GM18505 (cell line): ENCODE measurements at regions not wholly inside any gene's neighbourhood (a gene's known extent, or its start where the extent isn't known, plus 50 kb on each side); places are given as distances from the start of the nearest gene placed in this dataset.

ENCODE experiments used
- ATAC-seq: cut with Tn5 transposase; IDR thresholded peaks from one replicate; pipeline ENCODE4 v1.9.1; 2021; ENCODE audit not compliant: unreplicated experiment
- POLR2A ChIP-seq: IDR thresholded peaks from 4 replicates; pipeline ENCODE4 v1.6.1; 2011; ENCODE audit warnings: borderline replicate concordance; ENCODE audit not compliant: insufficient read depth, insufficient read length; ENCODE audit errors: extremely low read depth

- no peak for ATAC-seq
- no peak for TF ChIP-seq POLR2A
Observed at GRCh38 chr18:43514747-43515146, 237.5 kb upstream of the SYT4 start.

- TF ChIP-seq POLR2A, result no peak
- no peak for ATAC-seq
Observed at GRCh38 chr18:43515481-43515880, 238.2 kb upstream of the SYT4 start.

DNA sequence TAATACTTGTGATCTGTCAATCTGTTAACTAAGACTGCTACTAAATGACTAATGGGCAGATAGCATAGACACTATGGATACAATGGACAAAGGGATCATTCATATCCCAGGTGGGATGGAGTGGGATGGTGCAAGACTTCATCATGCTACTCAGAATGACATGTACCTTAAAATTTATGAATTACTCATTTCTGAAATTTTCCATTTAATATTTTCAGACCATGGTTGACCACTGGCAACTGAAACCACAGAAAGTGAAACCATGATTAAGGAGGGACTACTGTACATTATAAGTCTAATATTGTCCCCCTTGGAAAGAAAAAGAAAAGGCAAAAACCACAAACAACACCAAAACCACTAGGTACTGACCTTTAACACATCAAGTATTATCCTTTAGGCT lies 247.0 kb upstream of the SYT4 start:
- TF ChIP-seq POLR2A, result no peak
- no peak for ATAC-seq

DNA sequence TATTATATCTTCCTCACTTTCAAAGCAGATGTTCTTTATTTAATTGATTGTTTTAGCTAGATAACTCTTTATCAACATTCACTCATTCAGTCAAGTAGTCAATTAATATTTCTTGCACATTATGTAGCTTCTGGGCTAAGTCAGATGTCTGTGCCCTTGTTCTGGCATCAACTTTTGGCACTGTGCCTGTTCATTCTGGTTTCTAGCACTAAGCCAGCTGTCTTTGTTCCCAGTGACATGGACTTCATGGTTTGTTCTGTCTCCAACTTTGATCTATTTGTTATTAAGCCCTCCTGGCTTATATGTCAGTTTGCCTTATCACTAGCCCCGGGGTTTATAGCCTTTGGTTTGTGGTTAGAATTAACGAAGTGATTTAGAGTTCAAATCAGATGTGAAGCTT lies 247.9 kb upstream of the SYT4 start:
- TF ChIP-seq POLR2A, result no peak
- ATAC-seq, result no peak

DNA sequence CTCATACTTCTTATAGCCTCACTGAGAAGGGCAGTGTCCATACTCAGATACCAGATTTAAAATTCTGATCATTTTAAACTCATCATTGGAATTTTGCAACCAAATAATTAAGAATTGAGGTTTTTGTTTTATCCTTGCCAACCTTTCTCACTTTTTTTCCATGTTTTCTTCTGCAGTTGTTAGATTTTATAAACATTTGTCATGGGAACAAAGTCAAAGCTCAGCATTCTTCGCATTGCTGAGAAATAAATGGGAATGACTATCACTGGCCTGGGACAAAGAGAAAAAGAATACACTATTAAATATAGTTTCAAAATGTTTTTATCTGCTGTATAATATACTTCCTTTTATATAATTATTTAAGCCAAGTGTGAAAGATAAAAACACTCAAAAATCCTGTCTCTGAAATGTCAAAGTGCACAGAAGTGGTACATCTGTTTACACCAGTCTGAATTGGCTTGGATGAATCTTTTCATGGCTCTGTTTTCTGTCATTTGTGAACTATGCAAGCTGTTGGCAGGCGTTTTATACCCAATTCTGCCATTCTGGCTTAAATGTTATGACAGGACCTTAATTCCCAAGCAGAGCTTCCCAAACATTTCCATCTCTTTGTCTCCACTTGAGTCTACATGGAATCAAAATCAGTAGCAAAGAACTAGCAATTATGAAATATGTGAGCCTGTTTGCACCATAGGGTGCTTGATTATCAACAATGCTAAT lies 249.3 kb upstream of the SYT4 start:
- no peak for TF ChIP-seq POLR2A
- no peak for ATAC-seq

- TF ChIP-seq POLR2A, result no peak
- ATAC-seq, result no peak
Observed at GRCh38 chr18:43531438-43531837, 254.1 kb upstream of the SYT4 start.

GRCh38 chr18:43533371-43533770 lies 256.1 kb upstream of the SYT4 start:
- ATAC-seq, result no peak
- no peak for TF ChIP-seq POLR2A

- TF ChIP-seq POLR2A, result no peak
- no peak for ATAC-seq
Observed at GRCh38 chr18:43534511-43534910, 257.2 kb upstream of the SYT4 start.

- no peak for ATAC-seq
- TF ChIP-seq POLR2A, result no peak
Observed at GRCh38 chr18:43539862-43540261, 262.6 kb upstream of the SYT4 start.

GRCh38 chr18:43542016-43542415 lies 264.7 kb upstream of the SYT4 start:
- TF ChIP-seq POLR2A, result no peak
- no peak for ATAC-seq

DNA sequence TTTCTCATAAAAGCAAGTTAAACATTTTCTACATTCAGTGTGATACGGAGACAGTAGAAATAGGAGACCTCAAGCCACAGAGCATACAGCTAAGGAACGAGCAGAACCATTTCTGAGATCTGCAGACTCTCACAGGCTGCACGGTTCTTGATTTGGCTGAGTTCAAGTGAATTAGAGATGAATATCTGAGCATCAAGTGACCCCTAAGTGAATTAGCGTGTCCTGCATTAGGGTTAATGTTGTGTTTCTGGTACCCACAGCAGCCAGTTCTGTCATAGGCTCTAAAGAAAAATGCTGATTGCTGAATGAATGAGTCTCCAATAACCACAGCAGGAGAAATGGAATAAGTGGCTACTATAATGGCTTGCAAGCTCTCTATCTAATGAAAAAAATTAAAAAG lies 265.9 kb upstream of the SYT4 start:
- no peak for TF ChIP-seq POLR2A
- no peak for ATAC-seq

DNA sequence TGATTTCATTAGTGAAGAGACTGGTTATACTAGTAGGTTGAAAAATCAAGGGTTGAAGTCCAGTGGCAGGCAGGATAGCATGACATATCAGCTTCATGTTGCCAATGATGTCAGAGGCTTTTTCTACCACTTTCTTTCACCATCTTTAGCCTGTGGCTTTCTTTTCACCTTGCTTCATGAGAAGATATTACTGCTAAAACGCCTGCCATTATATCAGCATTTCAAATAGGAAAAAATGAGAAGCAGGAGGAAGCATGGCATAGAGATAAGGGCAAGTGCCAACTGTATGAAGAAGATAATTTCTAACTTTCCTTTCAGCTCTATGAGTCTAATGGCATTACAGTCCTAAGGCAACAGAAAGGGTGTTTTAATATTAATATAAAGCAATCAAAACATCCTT lies 270.2 kb upstream of the SYT4 start:
- ATAC-seq, result no peak
- no peak for TF ChIP-seq POLR2A

DNA sequence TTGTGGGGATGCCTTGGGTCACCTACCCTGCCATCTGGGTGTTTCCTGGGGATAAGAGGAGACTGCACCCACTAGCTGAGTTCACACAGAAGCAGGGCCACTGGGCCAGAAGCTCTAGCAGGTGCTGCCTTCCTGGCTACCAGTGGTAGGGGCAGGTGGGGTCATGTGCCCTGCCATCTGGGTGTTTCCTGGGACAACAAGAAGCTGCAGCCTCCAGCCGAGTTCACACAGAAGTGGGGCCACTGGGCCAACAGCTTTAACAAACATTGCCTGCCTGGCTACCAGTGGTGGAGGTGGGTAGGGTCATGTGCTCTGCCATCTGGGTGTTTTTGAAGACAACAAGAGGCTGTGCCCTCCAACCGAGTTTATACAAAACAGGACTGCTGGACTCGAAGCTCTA lies 282.2 kb upstream of the SYT4 start:
- no peak for TF ChIP-seq POLR2A
- ATAC-seq, result no peak

DNA sequence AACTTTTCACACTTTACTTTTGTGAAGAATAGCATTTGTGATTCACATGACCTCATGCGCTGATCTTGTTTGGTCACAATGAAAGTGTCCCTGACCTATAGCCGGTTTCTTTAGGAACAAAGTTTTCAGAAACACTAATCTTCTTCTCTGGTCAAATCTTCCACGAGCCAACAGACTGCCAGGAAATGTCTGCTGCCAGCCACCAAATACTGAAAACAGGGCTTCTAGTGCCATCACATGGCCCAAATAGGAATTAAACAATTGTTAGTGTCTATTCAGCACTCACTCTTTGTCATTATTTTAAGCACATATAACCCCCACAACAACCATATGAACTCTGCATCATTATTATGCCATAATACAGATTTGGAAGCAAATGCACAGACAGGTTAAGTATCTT lies 286.5 kb upstream of the SYT4 start:
- peak; percentile 85 for ATAC-seq

DNA sequence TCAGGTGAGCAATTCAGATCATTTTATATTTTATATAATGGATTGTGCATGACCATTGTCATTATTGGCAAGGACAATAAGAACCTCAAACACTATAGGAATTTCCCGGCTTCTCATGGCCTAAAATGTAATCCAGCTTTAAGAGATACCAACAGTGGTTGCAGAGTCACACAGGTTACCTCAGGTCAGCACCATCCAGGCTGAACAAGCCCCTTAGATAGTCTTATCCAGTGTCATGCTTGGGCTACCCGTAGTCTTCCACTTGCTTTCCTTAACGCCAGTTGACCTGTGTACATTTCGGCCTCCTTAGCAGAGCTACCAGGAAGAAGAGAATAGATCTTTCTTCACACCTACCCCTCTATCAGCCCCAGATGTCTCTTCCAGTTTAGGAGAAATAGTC lies 293.3 kb upstream of the SYT4 start:
- no peak for ATAC-seq

More for the DNA sequence above, 286.5 kb upstream of the SYT4 start:
- no peak for TF ChIP-seq POLR2A

More for the DNA sequence above, 293.3 kb upstream of the SYT4 start:
- TF ChIP-seq POLR2A, result no peak
